SK-N-MC (cell line): ENCODE measurements at regions not wholly inside any gene's neighbourhood (a gene's known extent, or its start where the extent isn't known, plus 50 kb on each side); places are given as distances from the start of the nearest gene placed in this dataset.

Source experiments
- DNase-seq: peaks from one replicate; pipeline ENCODE4 v3.0.0-alpha.2; 2011; ENCODE audit warnings: low read depth, low spot score
- H3K27ac ChIP-seq: fragments of 200-600 bp; sonication (generic); 2 replicates; pipeline ENCODE4 v1.5.1; 2016; ENCODE audit warnings: mixed run types
- H3K36me3 ChIP-seq: fragments of 200-600 bp; sonication (generic); 2 replicates; pipeline ENCODE4 v1.6.1; 2017; ENCODE audit warnings: antibody characterized with exemption, low read length, mixed read lengths; ENCODE audit not compliant: insufficient read depth
- H3K4me3 ChIP-seq: fragments of 200-600 bp; sonication (generic); 2 replicates; pipeline ENCODE4 v1.5.1; 2016
- H3K9ac ChIP-seq: fragments of 200-600 bp; sonication (generic); 2 replicates; pipeline ENCODE4 v1.8.0; 2017; ENCODE audit warnings: mixed run types, mixed read lengths; ENCODE audit not compliant: insufficient read length
- H3K9me3 ChIP-seq: fragments of 200-600 bp; sonication (generic); 2 replicates; pipeline ENCODE4 v1.6.1; 2017; ENCODE audit warnings: low read depth, mild to moderate bottlenecking, antibody characterized with exemption, low read length, moderate library complexity, mixed read lengths
- EZH2 ChIP-seq: fragments of 200-600 bp; sonication (generic); IDR thresholded peaks from one replicate; pipeline ENCODE4 v1.6.1; 2017; ENCODE audit warnings: antibody characterized with exemption
- FOXP2 ChIP-seq: optimal IDR thresholded peaks from 2 replicates; pipeline ENCODE3; 2011; ENCODE audit warnings: mild to moderate bottlenecking, moderate library complexity; ENCODE audit not compliant: insufficient read depth; ENCODE audit errors: extremely low read length, control extremely low read depth
- POLR2AphosphoS5 ChIP-seq: IDR thresholded peaks from 2 replicates; pipeline ENCODE4 v1.6.1; 2012; ENCODE audit warnings: mild to moderate bottlenecking, low read depth, low read length, borderline replicate concordance

GRCh38 chr2:236501531-236501930 is 68.1 kb upstream of the ACKR3 start:
- Histone ChIP-seq H3K27ac (no peak overlapping the region), H3K9ac (no peak overlapping the region), H3K36me3 (no peaks in the 10 kb centered on the region), H3K9me3 (no peaks in the 10 kb centered on the region), H3K4me3 (no peak overlapping the region)
- no peak for DNase-seq
- TF ChIP-seq FOXP2 (no peak), POLR2AphosphoS5 (no peak), EZH2 (no peak)

DNA sequence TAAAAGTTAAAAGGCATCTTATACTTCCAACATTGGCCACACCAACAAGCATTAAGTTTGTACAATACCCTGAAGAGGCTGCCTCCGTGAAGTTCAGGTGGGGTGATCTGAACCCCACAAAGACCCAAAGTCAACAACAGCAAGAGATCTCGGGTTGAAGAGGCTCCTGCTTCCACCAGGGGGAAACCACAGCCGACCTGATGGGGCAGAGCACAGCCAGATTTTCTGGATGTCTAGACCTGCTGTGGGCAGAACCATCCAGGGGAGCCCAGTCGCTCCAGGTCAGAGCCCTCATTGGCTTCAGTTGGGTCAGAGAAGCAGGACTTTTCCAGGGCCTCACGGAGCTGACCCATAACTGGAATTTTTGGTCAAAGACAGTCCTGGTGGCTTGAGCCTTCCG is 66.5 kb upstream of the ACKR3 start:
- Histone ChIP-seq H3K9me3 (no peaks in the 10 kb centered on the region), H3K27ac (no peak overlapping the region), H3K4me3 (no peak overlapping the region), H3K36me3 (no peaks in the 10 kb centered on the region), H3K9ac (no peak overlapping the region)
- no peak for DNase-seq
- no peak for TF ChIP-seq EZH2
- no peak for TF ChIP-seq FOXP2
- no peak for TF ChIP-seq POLR2AphosphoS5

GRCh38 chr2:236503583-236503982 is 66.0 kb upstream of the ACKR3 start:
- Histone ChIP-seq H3K9me3 (no peaks in the 10 kb centered on the region), H3K4me3 (no peak overlapping the region), H3K9ac (no peak overlapping the region), H3K36me3 (no peaks in the 10 kb centered on the region), H3K27ac (no peak overlapping the region)
- TF ChIP-seq EZH2 (no peak), POLR2AphosphoS5 (no peak), FOXP2 (no peak)
- no peak for DNase-seq

DNA sequence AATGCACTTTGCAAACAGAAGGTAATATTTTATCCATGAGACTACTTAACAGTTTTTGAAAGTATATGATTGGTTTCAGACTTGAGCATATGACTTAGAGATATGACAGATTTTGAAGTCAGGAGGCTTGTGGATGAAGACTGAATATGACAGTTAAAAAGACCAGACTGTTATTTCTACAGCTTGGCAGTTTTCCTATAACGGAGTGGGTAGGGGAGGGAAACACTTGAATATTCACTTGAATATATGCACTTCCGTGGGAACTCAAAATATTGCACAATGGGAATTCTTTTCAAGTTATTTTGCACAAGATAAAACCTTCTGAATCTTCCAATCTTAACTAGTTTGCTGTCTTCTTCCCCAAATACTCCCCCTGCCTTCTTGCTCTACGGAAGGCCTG is 64.6 kb upstream of the ACKR3 start:
- no peak for DNase-seq
- Histone ChIP-seq H3K4me3 (no peak overlapping the region), H3K9ac (no peak overlapping the region), H3K9me3 (no peaks in the 10 kb centered on the region), H3K27ac (no peak overlapping the region), H3K36me3 (no peaks in the 10 kb centered on the region)
- TF ChIP-seq POLR2AphosphoS5: no peak
- TF ChIP-seq FOXP2: no peak
- TF ChIP-seq EZH2: no peak

DNA sequence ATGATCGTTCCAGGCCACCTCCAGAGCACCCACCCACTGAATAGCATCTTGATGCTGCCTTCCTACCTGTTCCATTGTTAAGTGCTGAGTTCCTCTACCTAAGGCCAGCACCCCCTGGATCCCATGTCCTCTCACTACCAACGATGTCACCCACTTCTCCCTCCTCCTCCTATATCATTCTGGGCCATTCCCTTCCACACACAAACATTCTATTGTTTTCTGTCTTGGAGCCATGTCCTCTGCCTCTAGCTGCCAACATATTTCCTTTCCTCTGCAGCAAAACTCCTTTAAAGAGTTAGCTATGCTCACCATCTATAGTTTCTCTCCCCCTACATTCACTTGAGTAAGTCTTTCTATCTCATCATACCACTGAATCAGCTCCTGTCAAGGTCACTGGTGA is 64.0 kb upstream of the ACKR3 start:
- TF ChIP-seq POLR2AphosphoS5: no peak
- TF ChIP-seq FOXP2: no peak
- TF ChIP-seq EZH2: no peak

DNA sequence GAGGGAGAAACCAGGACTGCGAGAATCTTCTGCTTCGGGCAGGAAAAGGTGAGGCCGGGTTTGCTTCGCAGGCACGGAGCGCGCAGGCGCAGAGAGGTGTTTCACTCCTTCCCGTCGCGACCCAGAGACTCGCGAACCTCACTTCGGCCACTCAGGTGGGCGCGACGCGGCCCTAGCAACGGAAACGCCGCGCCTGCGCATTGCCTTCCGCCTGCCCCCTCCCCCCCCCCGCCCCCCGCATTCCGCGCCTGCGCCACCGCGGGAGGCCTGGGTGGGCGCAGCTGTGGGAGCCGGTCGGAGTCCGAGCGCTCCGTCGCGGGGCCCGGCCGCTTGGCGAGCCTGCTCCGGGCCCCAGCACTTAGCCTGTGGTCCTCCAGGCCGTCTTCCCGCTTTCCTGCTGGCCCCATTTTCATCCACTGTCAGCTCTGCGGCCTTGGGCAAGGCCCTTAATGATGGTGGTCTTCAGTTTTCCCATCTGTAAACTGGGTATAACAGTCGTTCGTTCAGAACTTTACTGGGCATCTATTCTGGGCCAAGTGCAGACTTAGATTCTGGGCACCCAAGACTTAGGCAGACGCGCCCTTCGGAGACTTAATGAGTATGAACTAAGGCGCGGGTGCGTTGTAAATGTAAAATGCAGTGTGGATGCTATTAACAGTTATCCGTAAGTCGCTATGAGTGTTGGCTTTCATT is 62.1 kb upstream of the ACKR3 start:
- H3K9ac ChIP-seq: no peak overlapping the region
- no peak for DNase-seq

More for the DNA sequence above, 64.0 kb upstream of the ACKR3 start:
- Histone ChIP-seq H3K27ac (no peak overlapping the region), H3K36me3 (no peaks in the 10 kb centered on the region), H3K9ac (no peak overlapping the region), H3K9me3 (no peaks in the 10 kb centered on the region), H3K4me3 (no peak overlapping the region)
- DNase-seq: no peak

DNA sequence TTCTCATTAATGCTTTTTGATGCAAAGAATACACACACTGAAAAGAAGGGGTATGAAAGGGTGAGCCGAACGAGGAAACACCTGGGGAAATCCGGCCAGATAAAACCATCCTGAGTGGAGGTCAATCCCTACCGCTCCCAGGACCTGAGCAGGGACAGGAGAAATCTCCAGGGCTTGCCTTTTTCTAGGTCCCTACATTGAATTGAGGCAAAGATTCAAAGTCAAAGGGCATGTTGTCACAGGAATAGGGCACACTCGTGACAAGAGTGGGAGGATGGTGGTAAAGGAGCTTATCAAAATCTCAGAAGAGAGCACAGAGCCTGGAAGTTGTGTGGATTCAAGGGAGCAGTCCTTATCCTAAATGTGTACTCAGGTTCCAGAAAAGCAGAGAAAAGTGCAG is 61.2 kb upstream of the ACKR3 start:
- Histone ChIP-seq H3K36me3 (no peaks in the 10 kb centered on the region), H3K27ac (no peak overlapping the region), H3K9me3 (no peaks in the 10 kb centered on the region), H3K4me3 (no peak overlapping the region), H3K9ac (no peak overlapping the region)
- no peak for DNase-seq
- TF ChIP-seq EZH2 (no peak), POLR2AphosphoS5 (no peak), FOXP2 (no peak)

More for the DNA sequence above, 62.1 kb upstream of the ACKR3 start:
- TF ChIP-seq POLR2AphosphoS5 (no peak), FOXP2 (no peak), EZH2 (no peak)
- Histone ChIP-seq H3K36me3 (no peaks in the 10 kb centered on the region), H3K9me3 (no peaks in the 10 kb centered on the region), H3K27ac (no peak overlapping the region), H3K4me3 (no peak overlapping the region)

GRCh38 chr2:236510034-236510433 is 59.6 kb upstream of the ACKR3 start:
- no peak overlapping the region for H3K27ac ChIP-seq
- H3K36me3 ChIP-seq: no peaks in the 10 kb centered on the region
- TF ChIP-seq EZH2 (no peak), FOXP2 (no peak), POLR2AphosphoS5 (no peak)
- no peak overlapping the region for H3K4me3 ChIP-seq
- DNase-seq: no peak
- H3K9ac ChIP-seq: no peak overlapping the region
- no peaks in the 10 kb centered on the region for H3K9me3 ChIP-seq

DNA sequence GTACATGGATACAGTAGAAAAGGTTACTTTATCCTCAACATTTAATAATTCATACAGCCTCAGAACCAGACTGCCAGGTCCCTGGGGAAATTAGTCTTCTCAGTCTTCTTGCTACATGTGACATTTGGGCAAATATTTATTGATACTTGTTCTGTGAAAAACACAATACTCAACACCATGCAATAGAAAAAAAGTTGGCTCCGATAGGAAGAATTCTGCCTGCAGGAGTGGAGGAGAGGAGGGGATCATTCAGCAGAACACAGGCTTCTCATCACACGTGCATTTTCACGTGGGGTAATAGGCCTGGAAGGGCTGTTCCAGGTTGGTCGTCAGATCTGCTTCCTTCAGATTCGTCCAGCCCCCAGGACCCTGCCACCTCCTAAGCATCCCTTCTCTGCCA is 58.4 kb upstream of the ACKR3 start:
- TF ChIP-seq POLR2AphosphoS5: no peak
- TF ChIP-seq FOXP2: no peak
- TF ChIP-seq EZH2: no peak
- no peaks in the 10 kb centered on the region for H3K36me3 ChIP-seq
- H3K9ac ChIP-seq: no peak overlapping the region
- no peak overlapping the region for H3K27ac ChIP-seq
- H3K4me3 ChIP-seq: no peak overlapping the region
- DNase-seq: no peak
- no peaks in the 10 kb centered on the region for H3K9me3 ChIP-seq

GRCh38 chr2:236512267-236512666 is 57.4 kb upstream of the ACKR3 start:
- H3K4me3 ChIP-seq: no peak overlapping the region
- DNase-seq: no peak
- H3K36me3 ChIP-seq: no peaks in the 10 kb centered on the region
- no peak overlapping the region for H3K27ac ChIP-seq
- H3K9ac ChIP-seq: no peak overlapping the region
- H3K9me3 ChIP-seq: no peaks in the 10 kb centered on the region
- TF ChIP-seq FOXP2 (no peak), EZH2 (no peak), POLR2AphosphoS5 (no peak)
